ENCODE measurements at regions not wholly inside any gene's neighbourhood (a gene's known extent, or its start where the extent isn't known, plus 50 kb on each side); places are given as distances from the start of the nearest gene placed in this dataset.

DNA sequence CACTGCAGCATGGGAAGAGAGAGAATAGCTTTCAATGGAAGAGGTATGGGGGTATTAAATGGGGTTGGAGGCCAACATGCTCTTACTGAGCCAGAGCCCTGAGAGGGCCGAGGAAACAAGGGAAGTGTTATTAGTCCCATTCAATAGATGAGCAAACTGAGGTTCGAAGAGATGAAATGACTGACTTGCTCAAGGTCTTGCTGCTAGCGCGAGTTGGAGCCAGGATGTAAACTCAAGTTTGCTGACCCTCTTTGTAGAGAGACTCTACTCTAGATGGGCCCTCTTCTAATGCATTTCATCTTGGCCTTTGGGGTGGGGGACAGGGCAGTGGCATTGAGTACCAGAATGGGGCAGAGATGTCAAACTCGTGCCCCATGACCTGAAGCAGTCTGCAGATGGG lies 319.5 kb downstream of the RPS6KC1 start:
- in situ Hi-C loops (cut with HindIII; ENCODE audit: low pct_unique_long_range_greater_than_20kb, low sequenced_read_pairs) = no loop called here
- DNase-seq (ENCODE audit: low read depth) = no peak

DNA sequence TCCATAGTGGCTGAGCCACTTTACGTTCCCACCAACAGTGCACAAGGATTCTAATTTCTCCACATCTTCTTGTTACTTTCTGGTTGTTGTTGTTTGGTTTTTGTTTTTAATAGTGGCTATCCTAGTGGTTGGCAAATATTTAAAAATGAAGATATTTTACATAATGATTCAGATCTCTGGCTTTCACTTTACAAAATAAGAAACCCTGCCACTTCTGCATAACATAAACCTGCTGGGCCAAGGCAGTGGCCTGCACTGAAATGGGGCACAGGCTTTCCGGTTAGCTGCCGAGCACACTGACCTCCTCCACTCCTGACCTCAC lies 320.4 kb downstream of the RPS6KC1 start:
- in situ Hi-C loops (cut with HindIII; ENCODE audit: low pct_unique_long_range_greater_than_20kb, low sequenced_read_pairs) = no loop called here

DNA sequence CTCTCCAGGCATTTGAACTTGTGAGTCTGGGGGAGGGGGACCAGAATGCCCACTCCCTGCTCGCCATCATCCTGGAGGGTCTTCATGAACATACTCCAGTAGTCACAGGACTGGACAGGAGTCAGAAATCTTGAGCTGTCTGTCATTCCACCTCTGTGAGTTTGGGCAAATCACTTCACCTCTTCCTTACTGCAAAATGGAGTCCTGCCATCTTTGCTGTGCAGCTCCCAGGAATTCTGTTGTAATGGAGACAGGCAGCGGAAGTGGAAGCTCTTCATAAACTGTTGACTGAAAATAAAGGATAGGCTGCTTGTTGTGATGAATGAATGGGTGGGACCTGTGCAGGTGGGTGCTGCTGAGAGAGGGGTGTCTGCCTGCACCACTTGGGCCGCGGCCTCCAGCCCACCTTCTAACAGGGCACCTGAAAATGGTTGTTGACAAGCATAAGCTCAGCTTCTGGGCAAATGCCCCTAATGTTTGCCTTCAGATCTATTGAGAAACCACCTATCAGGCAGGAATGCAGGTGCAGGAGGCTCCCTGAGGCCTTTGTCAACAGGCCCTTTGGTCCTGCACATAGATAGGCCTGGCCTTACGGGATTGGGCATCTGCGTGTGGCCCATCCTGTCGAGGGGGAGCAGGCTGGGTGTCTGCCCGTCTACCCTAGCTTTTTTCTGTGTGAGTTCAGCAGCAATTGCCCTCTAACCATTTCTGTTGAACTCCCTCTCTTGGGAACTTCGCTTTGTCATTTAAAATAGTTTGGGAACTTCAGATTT lies 321.0 kb downstream of the RPS6KC1 start:
- in situ Hi-C loops (cut with HindIII; ENCODE audit: low pct_unique_long_range_greater_than_20kb, low sequenced_read_pairs) = no loop called here
- no peak for DNase-seq (ENCODE audit: low read depth)

More for the DNA sequence above, 320.4 kb downstream of the RPS6KC1 start:
- DNase-seq (ENCODE audit: low read depth) = no peak

DNA sequence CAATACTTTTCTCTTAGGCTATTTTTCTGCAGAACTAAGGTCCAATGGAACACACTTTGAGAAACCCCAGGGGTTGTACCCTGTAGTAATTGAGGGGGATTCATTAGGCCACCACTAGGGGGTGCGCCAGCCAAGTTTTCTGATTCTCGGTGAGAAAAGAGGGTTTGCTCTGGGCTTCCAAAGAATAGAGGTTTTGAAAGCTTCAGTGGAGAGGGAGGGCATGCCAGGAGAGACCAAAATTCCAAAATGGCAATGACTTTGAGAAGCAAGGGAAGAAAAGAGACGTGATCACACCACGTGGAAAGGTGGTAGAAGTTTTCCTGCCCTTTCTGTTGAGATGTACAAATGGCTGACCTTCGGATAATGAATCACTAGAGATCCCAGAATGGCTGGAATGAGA lies 323.3 kb downstream of the RPS6KC1 start:
- in situ Hi-C loops (cut with HindIII; ENCODE audit: low pct_unique_long_range_greater_than_20kb, low sequenced_read_pairs) = no loop called here
- DNase-seq (ENCODE audit: low read depth) = peak; percentile 21

DNA sequence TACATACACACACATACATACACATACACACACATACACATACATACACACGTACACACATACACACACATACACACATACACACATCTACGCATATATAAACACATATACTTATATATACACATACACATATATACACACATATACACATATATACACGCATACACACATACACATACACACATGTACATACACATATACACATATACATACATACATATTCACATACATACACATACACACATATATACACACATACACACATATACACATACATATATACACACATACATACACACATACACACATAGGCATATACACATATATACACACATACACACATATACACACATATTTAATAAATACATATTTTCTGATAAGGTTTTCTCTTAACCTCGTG lies 324.0 kb downstream of the RPS6KC1 start:
- no peak for DNase-seq (ENCODE audit: low read depth)
- in situ Hi-C loops (cut with HindIII; ENCODE audit: low pct_unique_long_range_greater_than_20kb, low sequenced_read_pairs) = no loop called here

DNA sequence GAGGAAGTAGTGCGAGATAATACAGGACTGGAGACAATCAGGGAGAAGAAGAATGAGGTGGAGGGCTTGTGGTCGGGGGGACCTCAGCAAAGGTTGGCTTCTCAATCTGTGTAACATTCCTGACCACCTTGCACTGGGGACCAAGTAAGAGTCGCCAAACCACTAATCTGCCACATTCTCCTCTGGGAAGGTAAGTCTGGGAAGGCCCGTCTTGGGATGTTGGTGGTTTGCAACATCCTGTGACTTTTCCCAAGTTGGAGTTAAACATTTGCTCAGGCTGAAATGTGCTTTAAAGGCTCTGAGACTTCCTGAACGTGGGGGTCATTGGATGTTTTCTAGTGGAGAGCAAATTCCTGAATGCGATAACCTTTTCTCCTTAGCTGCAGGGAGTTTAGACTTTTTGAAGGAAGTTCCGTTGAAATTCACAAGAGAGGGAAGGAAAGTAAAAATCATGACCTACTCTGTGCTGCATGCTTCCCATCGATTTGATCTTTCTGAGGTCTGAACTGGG lies 325.9 kb downstream of the RPS6KC1 start:
- in situ Hi-C loops (cut with HindIII; ENCODE audit: low pct_unique_long_range_greater_than_20kb, low sequenced_read_pairs) = no loop called here
- DNase-seq (ENCODE audit: low read depth) = no peak

DNA sequence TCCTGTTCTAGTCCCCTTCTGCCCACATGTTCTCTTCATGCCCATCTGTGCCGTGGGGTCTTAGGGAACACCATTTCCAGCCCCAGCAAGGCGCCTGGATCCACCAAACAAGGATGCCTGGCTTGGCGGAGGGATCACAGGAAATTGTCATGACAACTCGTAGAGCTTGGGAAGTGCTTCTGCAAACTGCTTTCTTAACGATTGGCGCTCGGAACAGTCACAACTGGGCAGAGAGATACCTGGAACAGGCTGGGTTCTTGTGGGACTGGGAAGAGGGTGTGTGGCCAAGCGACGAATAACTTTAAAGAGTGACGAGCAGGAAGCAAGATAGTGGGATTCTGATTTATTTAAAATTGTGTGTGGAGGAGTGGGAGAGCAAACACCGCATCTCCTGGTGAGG lies 329.8 kb downstream of the RPS6KC1 start:
- in situ Hi-C loops (cut with HindIII; ENCODE audit: low pct_unique_long_range_greater_than_20kb, low sequenced_read_pairs) = no loop called here
- DNase-seq (ENCODE audit: low read depth) = no peak

DNA sequence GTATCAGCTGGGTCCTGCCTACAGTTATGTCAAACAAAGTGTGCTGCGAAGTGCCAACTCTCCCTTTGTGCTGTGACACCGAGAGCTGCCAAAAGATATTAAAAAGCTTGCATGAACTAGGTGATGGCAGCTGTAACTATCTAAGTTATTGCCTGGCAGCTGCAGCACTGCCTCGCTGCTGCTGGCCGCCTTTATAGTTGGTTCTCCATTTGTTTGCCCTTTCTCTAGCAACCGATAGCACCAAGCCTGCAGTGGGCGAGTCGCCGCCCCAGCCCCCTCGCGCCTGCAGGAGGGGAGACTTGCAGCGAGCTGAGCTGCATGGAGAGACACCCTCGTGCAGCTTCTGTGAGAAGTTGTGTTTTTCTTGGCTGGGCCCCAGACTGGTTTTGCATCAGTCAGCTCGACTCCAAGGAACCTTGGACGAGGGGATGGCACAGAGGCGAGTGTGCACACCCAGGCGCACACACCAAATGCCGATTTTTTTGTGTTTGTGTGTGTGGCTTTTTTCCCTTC lies 330.6 kb downstream of the RPS6KC1 start:
- no peak for DNase-seq (ENCODE audit: low read depth)
- in situ Hi-C loops (cut with HindIII; ENCODE audit: low pct_unique_long_range_greater_than_20kb, low sequenced_read_pairs) = no loop called here

DNA sequence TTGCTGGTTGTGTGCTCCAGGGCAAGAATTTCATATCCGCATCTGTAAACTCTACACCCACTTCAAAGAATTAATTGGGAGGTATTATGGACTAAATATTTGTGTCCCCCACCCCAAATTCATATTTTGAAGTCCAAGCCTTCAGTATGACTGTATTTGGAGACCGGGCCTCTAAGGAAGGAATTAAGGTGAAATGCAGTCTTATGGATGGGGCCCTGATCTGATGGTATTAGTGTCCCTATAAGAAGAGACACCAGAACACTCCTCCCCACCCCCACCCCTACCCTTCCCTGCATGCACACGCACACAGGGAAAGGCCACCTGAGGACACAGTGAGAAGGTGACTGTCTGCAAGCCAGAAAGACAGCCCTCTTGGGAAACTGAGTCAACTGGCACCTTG lies 332.4 kb downstream of the RPS6KC1 start:
- in situ Hi-C loops (cut with HindIII; ENCODE audit: low pct_unique_long_range_greater_than_20kb, low sequenced_read_pairs) = no loop called here
- DNase-seq (ENCODE audit: low read depth) = no peak

DNA sequence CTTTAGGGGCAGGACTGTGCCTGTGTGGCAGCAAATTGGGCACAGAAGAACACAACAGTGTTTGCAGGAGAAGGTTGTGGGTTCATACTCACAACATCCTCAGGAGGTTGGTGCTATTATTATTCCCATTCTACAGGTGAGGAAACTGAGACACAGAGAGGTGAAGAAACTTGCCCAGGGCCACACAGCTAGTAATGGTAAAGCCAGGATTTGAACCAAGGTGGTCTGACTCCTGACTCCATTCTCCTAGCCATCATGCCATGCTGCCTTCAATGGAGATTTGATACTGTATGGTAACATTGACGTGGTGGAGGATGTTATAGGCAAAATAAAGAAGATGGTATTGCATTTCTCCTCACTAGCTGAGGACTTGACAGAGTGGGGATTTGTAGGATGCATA lies 334.2 kb downstream of the RPS6KC1 start:
- DNase-seq (ENCODE audit: low read depth) = no peak
- in situ Hi-C loops (cut with HindIII; ENCODE audit: low pct_unique_long_range_greater_than_20kb, low sequenced_read_pairs) = no loop called here

DNA sequence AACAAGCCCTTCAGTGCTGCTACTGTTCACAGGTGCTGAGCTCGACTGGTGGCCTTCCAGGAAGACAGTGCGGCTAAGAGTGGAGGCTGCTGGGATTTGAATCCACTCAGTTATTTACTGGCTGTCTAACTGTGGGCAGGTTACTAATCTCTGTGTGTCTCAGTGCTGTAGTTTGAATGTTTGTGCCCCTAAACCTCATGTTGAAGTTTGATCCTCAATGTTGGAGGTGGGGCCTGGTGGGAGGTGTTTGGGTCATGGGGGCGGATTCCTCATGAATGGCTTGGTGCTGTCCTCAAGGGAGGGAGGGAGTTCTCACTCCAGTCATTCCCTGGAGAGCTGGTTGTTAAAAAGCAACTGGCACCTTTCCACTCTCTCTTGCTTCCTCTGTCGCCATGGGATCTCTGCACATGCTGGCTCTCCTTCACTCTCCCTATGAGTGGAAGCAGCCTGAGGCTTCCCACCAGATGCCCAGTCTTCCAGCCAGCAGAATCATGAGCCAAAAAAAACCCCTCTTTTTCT lies 334.8 kb downstream of the RPS6KC1 start:
- in situ Hi-C loops (cut with HindIII; ENCODE audit: low pct_unique_long_range_greater_than_20kb, low sequenced_read_pairs) = no loop called here
- DNase-seq (ENCODE audit: low read depth) = no peak

DNA sequence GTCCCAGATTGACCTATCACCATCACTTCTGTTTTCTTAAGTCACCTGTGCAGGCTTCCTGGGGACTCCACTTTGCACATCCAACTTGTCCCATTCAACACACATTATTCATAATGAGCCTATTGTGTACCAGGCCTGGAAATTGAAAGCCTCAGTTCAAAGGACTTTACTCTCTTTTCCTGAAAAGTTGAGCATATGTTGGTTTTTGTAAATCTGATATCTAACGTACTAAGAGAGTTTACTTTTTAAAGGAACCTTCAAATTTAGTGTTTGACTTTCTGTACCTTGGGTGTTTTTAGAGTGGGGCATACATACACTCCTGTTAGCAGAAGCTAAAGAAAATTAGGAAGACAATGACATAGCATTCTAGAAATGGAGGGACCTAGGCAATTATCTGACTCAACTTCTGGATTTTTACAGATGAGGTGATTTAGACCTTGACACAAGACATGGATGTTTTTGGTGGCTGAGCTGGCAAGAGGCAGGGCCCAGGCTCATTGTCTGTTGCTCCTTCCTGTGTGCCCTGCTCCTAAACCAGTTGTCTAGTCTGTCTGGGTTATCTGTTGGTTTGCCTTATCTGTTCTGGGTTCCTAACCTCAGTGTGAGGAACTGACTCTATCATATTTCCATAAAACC lies 336.5 kb downstream of the RPS6KC1 start:
- in situ Hi-C loops (cut with HindIII; ENCODE audit: low pct_unique_long_range_greater_than_20kb, low sequenced_read_pairs) = no loop called here
- no peak for DNase-seq (ENCODE audit: low read depth)

DNA sequence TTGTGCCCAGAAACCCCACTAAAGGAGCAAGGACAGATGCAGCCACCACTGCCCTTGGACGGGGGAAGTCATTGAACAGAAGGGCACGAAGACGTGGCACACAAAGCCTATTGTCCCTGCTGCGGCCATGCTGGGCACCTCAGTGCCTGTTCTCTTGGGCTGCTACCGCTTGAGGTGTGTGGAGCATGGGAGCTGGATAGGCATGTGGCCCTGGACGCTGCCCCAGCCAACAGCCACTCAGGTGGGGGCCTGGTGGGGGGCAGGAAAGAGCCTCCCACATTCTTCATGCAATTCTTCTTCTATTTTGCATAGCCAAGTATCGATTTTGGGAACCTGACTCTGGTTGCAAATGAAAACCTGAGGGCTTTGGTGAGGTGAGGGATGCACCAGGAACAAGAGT lies 337.2 kb downstream of the RPS6KC1 start:
- in situ Hi-C loops (cut with HindIII; ENCODE audit: low pct_unique_long_range_greater_than_20kb, low sequenced_read_pairs) = no loop called here

DNA sequence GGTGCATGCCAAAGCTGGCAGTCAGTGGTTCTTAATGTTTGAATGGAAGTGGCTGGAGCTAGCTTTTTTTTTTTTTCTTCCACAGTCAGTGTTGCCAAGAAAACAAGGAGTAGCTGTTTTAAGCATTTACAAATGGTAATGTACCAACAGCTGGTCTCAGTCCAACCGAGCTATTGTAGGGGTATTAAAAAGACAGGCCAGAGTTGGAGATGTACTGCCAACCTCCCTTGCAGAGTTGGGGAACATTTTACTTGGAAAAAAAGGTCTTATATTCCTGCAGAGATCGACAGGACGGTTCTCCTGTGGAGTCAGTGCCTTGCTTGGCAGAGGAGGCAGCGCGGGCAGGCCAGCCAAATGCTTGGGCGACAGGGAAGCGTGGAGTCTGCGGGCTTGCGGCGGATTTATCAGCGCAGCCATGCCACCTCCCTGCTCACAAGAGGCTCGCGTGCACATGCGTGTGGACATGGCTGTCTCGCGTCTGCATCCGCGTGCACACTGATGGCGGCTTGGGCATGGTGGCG lies 338.1 kb downstream of the RPS6KC1 start:
- DNase-seq (ENCODE audit: low read depth) = no peak
- in situ Hi-C loops (cut with HindIII; ENCODE audit: low pct_unique_long_range_greater_than_20kb, low sequenced_read_pairs) = no loop called here

More for the DNA sequence above, 337.2 kb downstream of the RPS6KC1 start:
- DNase-seq (ENCODE audit: low read depth) = no peak

DNA sequence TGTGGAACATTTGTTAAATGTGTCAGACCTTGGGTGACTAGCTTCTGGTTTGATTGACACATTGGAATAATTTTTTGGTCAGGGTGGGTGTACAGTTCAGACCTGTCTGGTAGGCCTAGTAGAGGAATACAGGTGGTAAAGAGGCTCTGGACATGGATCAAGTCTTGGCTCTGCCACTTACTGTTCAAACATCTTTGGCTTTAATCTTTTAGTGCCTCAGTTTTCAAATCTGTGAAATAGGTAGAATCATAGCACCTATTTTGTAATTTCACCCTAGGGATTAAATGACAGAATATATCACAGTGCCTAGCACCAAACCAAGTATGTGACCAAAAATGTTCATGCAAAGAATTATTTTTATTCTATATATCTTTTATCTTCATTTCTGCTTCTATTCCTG lies 340.4 kb downstream of the RPS6KC1 start:
- no peak for DNase-seq (ENCODE audit: low read depth)
- in situ Hi-C loops (cut with HindIII; ENCODE audit: low pct_unique_long_range_greater_than_20kb, low sequenced_read_pairs) = no loop called here

DNA sequence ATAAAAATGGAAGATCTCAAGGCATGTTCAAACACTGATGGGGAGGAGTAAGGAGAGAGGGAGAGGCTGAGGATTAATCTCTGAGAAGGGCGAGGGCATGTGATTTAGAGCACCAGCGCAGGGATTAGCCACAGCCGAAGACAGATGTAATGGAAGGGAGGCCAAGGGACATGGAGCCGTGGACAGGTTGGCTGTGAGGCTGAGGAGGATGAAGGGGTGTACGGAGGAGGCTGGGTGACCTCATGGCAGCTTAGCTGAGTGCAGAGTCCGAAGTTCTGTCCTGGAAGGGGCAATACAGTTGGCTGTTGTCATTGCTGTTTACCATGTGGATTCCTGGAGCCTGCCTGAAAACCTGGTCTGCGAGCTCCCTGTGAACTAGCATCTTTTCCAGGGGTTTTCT lies 342.8 kb downstream of the RPS6KC1 start:
- in situ Hi-C loops (cut with HindIII; ENCODE audit: low pct_unique_long_range_greater_than_20kb, low sequenced_read_pairs) = no loop called here
- no peak for DNase-seq (ENCODE audit: low read depth)

DNA sequence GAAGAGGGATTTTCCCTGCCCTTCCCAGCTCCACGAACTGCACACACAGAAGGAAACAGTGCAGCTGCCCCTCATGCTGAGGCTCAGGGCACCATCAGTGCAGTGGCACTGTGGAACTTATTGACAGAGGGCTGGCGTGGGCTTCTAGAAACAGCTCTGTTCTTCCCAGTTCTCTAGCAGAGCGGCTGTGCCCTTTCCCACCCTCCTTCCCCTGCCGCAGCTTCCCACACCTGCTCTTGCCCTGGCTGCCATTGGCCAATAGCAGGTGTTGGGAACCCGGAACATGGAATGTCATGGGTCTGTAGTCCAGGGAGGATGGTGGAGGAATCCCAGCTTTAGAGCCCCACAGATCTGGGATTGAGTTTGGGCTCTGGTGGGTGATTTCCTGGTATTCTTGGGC lies 343.8 kb downstream of the RPS6KC1 start:
- no peak for DNase-seq (ENCODE audit: low read depth)
- in situ Hi-C loops (cut with HindIII; ENCODE audit: low pct_unique_long_range_greater_than_20kb, low sequenced_read_pairs) = no loop called here

DNA sequence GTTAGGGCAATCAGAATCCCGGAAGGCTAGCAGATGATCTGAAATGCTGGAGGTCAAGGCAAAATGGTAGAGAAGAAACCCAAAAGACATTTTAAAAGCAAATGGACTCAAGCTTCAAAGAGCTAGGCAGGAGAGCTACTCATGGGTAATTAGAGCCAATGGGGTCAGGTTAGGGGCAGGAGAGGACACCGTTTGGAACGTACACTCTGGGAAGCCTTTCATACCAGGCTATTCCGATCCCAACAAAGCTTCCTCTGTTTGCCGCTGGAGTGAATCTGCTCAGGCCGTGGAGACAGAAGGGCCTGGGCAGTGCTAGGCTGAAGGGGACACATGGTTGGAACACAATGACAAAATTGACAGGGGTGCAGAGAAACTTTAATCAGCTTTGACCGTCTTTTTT lies 346.6 kb downstream of the RPS6KC1 start:
- in situ Hi-C loops (cut with HindIII; ENCODE audit: low pct_unique_long_range_greater_than_20kb, low sequenced_read_pairs) = no loop called here
- DNase-seq (ENCODE audit: low read depth) = no peak

DNA sequence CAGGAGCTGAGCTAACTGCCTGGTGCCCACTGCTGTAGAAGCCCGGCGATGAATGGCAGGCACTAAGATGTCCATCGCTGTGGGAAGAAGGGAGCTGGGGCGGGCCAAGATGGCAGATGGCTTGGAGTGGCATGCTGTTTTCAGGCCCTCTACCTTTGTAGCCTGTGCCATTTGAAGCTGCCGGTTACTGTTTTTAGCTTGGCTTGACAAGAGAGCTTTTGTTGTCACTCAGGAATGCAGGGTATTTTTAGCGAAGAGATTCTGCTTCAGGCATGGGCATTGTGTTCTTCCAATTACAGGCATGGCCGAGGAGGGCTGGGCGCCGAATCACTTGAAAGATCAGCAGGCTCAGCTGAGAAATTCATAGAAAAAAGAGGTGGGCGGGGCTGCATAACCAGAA lies 348.7 kb downstream of the RPS6KC1 start:
- DNase-seq (ENCODE audit: low read depth) = no peak
- in situ Hi-C loops (cut with HindIII; ENCODE audit: low pct_unique_long_range_greater_than_20kb, low sequenced_read_pairs) = no loop called here

All from Caki2 (cell line).